ENCODE measurements at regions not wholly inside any gene's neighbourhood (a gene's known extent, or its start where the extent isn't known, plus 50 kb on each side); places are given as distances from the start of the nearest gene placed in this dataset.

DNA sequence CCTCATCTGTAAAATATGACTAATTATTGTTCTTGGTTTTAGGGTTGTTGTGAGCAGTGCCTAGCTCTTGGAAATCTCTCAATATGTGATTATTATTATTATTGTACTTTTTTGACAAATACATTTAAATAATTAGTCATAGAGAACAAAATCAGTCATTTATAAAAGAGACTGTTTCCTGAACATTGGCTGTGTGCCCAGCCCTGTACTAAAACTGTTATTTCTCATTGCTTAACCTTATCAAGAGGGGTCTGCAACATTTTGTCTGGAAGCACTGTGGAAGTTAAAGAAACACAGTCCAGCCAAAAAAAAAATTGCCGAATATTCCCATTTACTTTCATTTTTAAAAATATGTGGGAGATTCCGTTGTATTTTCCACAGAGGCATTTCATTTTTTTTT lies 989.2 kb upstream of the SLIT2 start:
- TF ChIP-seq, protein P1, sequence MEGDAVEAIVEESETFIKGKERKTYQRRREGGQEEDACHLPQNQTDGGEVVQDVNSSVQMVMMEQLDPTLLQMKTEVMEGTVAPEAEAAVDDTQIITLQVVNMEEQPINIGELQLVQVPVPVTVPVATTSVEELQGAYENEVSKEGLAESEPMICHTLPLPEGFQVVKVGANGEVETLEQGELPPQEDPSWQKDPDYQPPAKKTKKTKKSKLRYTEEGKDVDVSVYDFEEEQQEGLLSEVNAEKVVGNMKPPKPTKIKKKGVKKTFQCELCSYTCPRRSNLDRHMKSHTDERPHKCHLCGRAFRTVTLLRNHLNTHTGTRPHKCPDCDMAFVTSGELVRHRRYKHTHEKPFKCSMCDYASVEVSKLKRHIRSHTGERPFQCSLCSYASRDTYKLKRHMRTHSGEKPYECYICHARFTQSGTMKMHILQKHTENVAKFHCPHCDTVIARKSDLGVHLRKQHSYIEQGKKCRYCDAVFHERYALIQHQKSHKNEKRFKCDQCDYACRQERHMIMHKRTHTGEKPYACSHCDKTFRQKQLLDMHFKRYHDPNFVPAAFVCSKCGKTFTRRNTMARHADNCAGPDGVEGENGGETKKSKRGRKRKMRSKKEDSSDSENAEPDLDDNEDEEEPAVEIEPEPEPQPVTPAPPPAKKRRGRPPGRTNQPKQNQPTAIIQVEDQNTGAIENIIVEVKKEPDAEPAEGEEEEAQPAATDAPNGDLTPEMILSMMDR (IDR thresholded peaks at IDR 0.05; ENCODE audit: extremely low read depth in 1 of 2, insufficient read depth in 1 of 2, low read depth in 1 of 2, low read length in 2 of 2): no peak
- TF ChIP-seq POLR2A (IDR thresholded peaks at IDR 0.05; ENCODE audit: low read depth, low read length): no peak
- no peak for TF ChIP-seq JUN (IDR thresholded peaks at IDR 0.05; ENCODE audit: borderline replicate concordance, insufficient read depth, insufficient read length, low read depth)
- TF ChIP-seq GATA2 (IDR thresholded peaks at IDR 0.05; ENCODE audit: insufficient read depth, insufficient read length, low read depth, low read length): no peak
- TF ChIP-seq POLR2AphosphoS5 (IDR thresholded peaks at IDR 0.05; ENCODE audit: insufficient read depth, low read depth, low read length): no peak
- TF ChIP-seq EZH2 (IDR thresholded peaks at IDR 0.05; ENCODE audit: borderline replicate concordance, low read depth, low read length, severe bottlenecking): no peak
- TF ChIP-seq MAX (IDR thresholded peaks at IDR 0.05; ENCODE audit: insufficient read depth, insufficient read length): no peak
- no peak for TF ChIP-seq FOS (IDR thresholded peaks at IDR 0.05; ENCODE audit: borderline replicate concordance, insufficient read depth, low read length)

All from endothelial cell of umbilical vein (primary cell).